ENCODE measurements at regions not wholly inside any gene's neighbourhood (a gene's known extent, or its start where the extent isn't known, plus 50 kb on each side); places are given as distances from the start of the nearest gene placed in this dataset.
A peak's percentile ranks its signal among the peaks of the same experiment; 100 is the strongest.

DNA sequence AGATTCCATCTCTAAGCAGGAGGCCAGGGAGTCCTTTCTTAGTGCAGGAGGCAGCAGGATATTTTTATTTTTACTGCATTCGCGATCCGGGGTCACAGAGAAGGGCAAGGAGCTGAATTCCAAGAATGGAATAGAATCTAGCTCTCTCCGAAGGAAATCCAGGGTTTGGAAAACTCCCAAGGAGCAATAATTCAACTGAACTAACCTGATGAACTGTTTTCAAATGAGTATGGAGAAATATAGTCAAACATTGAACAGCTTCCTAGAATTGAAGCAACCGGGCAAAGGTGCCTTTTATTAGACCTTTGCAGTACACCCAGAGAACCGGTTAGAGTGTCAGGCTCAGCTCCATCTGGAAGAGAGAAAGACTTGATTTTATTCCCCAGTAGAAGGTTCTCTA, 120.7 kb upstream of the MAF start:
- Histone ChIP-seq H3K4me3 (ENCODE audit: low read length) (no peak overlapping the region), H3K4me1 (ENCODE audit: insufficient read depth, low read length) (no peaks in the 10 kb centered on the region), H3K27ac (ENCODE audit: low read depth, low read length) (no peak overlapping the region), H3K9me3 (ENCODE audit: low read length) (no peaks in the 10 kb centered on the region), H3K36me3 (ENCODE audit: insufficient read depth, low read length) (no peaks in the 10 kb centered on the region), H3K27me3 (ENCODE audit: insufficient read depth, low read length, poor library complexity, severe bottlenecking) (no peaks in the 10 kb centered on the region)
- ChIA-PET POLR2A (no interaction called here), CTCF (no interaction called here)
- Mint-ChIP-seq H3K9me3 (peaks cover 0 to 3% (median 0%) of the 10 kb centered on the region in 5 donors), H3K27ac (no peak overlapping the region), H3K27me3 (peaks cover 19 to 26% of the 10 kb centered on the region in 2 donors), H3K36me3 (peaks cover 0 to 5% (median 0%) of the 10 kb centered on the region in 3 donors), H3K4me3 (no peak overlapping the region), H3K4me1 (no peaks in the 10 kb centered on the region)
- no peak for DNase-seq

GRCh38 chr16:79717333-79718137, 117.0 kb upstream of the MAF start:
- no peak for DNase-seq
- peaks cover 20 to 41% of the 10 kb centered on the region in 2 donors for H3K27me3 Mint-ChIP-seq
- Histone ChIP-seq H3K4me1 (ENCODE audit: insufficient read depth, low read length) (no peaks in the 10 kb centered on the region), H3K4me3 (ENCODE audit: low read length) (no peak overlapping the region), H3K36me3 (ENCODE audit: insufficient read depth, low read length) (no peaks in the 10 kb centered on the region), H3K27me3 (ENCODE audit: insufficient read depth, low read length, poor library complexity, severe bottlenecking) (no peaks in the 10 kb centered on the region), H3K27ac (ENCODE audit: low read depth, low read length) (no peak overlapping the region), H3K9me3 (ENCODE audit: low read length) (no peaks in the 10 kb centered on the region)
- no peak overlapping the region for H3K27ac Mint-ChIP-seq
- no peak overlapping the region for H3K4me3 Mint-ChIP-seq
- peaks cover 0 to 5% (median 0%) of the 10 kb centered on the region in 3 donors for H3K36me3 Mint-ChIP-seq
- ChIA-PET POLR2A (no interaction called here), CTCF (no interaction called here)
- H3K4me1 Mint-ChIP-seq = no peaks in the 10 kb centered on the region
- peaks cover 0 to 3% (median 0%) of the 10 kb centered on the region in 5 donors for H3K9me3 Mint-ChIP-seq

DNA sequence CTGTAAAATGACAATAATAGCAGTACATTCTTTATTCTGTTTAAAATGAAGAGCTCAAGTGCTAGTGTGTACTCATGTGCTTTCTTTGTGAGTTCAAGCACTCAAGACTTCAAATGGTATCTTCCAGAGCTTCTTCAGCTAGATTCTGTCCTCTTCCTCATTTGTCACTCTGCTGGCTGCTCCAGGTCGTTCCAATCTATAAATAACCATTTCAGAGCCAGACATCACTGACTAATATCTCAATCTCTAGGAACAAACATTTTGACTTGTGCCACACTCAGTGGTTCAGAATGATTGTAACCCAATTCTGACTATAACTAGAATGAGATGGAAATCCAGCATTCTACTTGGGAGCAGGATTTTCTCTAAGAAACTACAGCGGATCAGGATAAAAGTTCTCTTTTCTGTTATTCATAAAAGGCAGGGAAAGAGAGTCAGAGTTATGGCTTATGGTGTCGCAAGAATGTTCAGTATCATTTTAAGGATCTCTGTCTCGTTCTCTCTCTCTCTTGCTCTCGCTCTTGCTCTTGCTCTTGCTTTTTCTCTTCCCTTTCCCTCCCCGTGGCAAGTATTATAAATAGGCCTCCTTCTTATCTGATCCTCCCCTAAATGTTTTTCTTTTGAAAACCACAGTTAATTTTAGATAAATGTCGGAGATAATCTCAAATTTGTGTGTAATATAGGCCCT, 116.3 kb upstream of the MAF start:
- H3K27me3 ChIP-seq (ENCODE audit: insufficient read depth, low read length, poor library complexity, severe bottlenecking) = no peaks in the 10 kb centered on the region
- Mint-ChIP-seq H3K27me3 (peaks cover 22 to 45% of the 10 kb centered on the region in 2 donors), H3K4me3 (no peak overlapping the region), H3K27ac (peak overlapping the region in 1 of 8 donors; percentile 6), H3K9me3 (no peaks in the 10 kb centered on the region), H3K4me1 (no peaks in the 10 kb centered on the region), H3K36me3 (peaks cover 0 to 5% (median 0%) of the 10 kb centered on the region in 3 donors)
- no peaks in the 10 kb centered on the region for H3K36me3 ChIP-seq (ENCODE audit: insufficient read depth, low read length)
- no peaks in the 10 kb centered on the region for H3K9me3 ChIP-seq (ENCODE audit: low read length)
- ChIA-PET CTCF (no interaction called here), POLR2A (no interaction called here)
- no peak overlapping the region for H3K27ac ChIP-seq (ENCODE audit: low read depth, low read length)
- no peak overlapping the region for H3K4me3 ChIP-seq (ENCODE audit: low read length)
- no peaks in the 10 kb centered on the region for H3K4me1 ChIP-seq (ENCODE audit: insufficient read depth, low read length)
- no peak for DNase-seq

GRCh38 chr16:79715061-79715460, 114.5 kb upstream of the MAF start:
- ChIA-PET CTCF (no interaction called here), POLR2A (no interaction called here)
- H3K27me3 Mint-ChIP-seq = peaks cover 19 to 43% of the 10 kb centered on the region in 2 donors

DNA sequence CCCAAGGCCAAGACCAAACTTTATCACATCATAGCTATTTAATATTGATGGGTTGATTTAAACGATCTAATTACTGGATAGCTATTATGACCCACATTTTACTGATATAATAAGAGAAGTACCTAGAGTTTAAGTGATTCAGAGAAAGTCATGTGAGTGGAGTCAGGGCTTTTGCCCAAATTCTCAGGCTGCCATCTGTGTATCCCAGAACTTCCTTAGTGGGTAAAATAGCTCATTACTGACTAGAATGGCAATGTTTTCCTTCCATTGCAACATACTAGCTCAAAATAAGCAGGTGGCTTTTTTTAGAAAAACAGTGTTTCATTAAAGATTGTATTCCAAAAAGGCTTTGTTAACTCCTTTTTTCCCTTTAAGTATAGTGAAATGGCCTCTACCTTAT, 113.9 kb upstream of the MAF start:
- Mint-ChIP-seq H3K4me1 (no peaks in the 10 kb centered on the region), H3K36me3 (peaks cover 0 to 5% (median 0%) of the 10 kb centered on the region in 3 donors), H3K27me3 (peaks cover 17 to 43% of the 10 kb centered on the region in 2 donors), H3K4me3 (no peak overlapping the region), H3K27ac (no peak overlapping the region), H3K9me3 (no peaks in the 10 kb centered on the region)
- no peaks in the 10 kb centered on the region for H3K36me3 ChIP-seq (ENCODE audit: insufficient read depth, low read length)
- no peak overlapping the region for H3K27ac ChIP-seq (ENCODE audit: low read depth, low read length)
- no peaks in the 10 kb centered on the region for H3K27me3 ChIP-seq (ENCODE audit: insufficient read depth, low read length, poor library complexity, severe bottlenecking)
- CTCF ChIA-PET = no interaction called here
- no peaks in the 10 kb centered on the region for H3K9me3 ChIP-seq (ENCODE audit: low read length)
- no peak overlapping the region for H3K4me3 ChIP-seq (ENCODE audit: low read length)
- POLR2A ChIA-PET = no interaction called here
- H3K4me1 ChIP-seq (ENCODE audit: insufficient read depth, low read length) = no peaks in the 10 kb centered on the region
- DNase-seq = no peak

More at GRCh38 chr16:79715061-79715460, 114.5 kb upstream of the MAF start:
- Mint-ChIP-seq H3K4me3 (no peak overlapping the region), H3K9me3 (no peaks in the 10 kb centered on the region), H3K27ac (no peak overlapping the region), H3K36me3 (peaks cover 0 to 5% (median 0%) of the 10 kb centered on the region in 3 donors), H3K4me1 (no peaks in the 10 kb centered on the region)
- Histone ChIP-seq H3K27me3 (ENCODE audit: insufficient read depth, low read length, poor library complexity, severe bottlenecking) (no peaks in the 10 kb centered on the region), H3K4me3 (ENCODE audit: low read length) (no peak overlapping the region), H3K9me3 (ENCODE audit: low read length) (no peaks in the 10 kb centered on the region), H3K36me3 (ENCODE audit: insufficient read depth, low read length) (no peaks in the 10 kb centered on the region), H3K4me1 (ENCODE audit: insufficient read depth, low read length) (no peaks in the 10 kb centered on the region), H3K27ac (ENCODE audit: low read depth, low read length) (no peak overlapping the region)
- no peak for DNase-seq

DNA sequence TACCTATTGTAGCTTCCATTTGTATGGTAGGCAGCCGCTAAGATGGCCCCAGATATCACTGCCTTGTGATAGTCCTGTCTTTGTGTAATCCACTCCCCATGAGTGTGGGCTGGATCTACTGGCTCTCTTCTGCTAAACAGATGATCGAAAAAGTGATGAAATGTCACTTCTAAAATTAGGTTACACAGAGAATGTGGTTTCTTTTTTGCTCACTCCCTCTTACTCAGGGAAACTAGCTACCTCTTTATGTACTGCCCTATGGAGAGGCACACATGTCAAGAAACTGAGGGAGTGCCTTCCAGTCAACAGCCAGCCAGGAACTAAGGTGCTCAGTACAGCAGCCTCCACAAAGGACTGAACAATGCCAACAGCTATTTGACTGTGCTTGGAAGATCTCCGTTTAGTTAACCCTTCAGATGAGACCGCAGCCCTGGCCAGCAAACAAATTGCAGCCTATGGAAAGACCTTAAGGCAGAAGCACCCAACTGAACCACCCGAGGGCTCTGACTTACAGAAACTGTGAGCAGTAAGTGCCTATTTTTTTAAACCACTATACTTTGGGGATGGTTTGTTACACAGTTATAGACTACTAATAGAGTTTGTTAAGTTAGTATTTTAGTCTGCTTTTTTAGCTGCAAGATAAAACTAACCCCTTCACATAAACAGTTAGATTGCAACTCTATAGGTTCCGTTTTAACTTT, 113.2 kb upstream of the MAF start:
- Mint-ChIP-seq H3K27me3 (peaks cover 13 to 39% of the 10 kb centered on the region in 2 donors), H3K4me1 (no peaks in the 10 kb centered on the region), H3K9me3 (no peaks in the 10 kb centered on the region), H3K4me3 (peak overlapping the region in 1 of 7 donors; percentile 10), H3K36me3 (peaks cover 0 to 5% (median 0%) of the 10 kb centered on the region in 3 donors), H3K27ac (no peak overlapping the region)
- ChIA-PET CTCF (interaction anchor here (0.6 kb wide), 1 partner anchor 12 kb away, joined by 3 read pairs; no protein-coding TSS in a partner anchor), POLR2A (no interaction called here)
- H3K4me1 ChIP-seq (ENCODE audit: insufficient read depth, low read length) = no peaks in the 10 kb centered on the region
- H3K27ac ChIP-seq (ENCODE audit: low read depth, low read length) = no peak overlapping the region
- H3K27me3 ChIP-seq (ENCODE audit: insufficient read depth, low read length, poor library complexity, severe bottlenecking) = no peaks in the 10 kb centered on the region
- no peaks in the 10 kb centered on the region for H3K9me3 ChIP-seq (ENCODE audit: low read length)
- no peaks in the 10 kb centered on the region for H3K36me3 ChIP-seq (ENCODE audit: insufficient read depth, low read length)
- no peak overlapping the region for H3K4me3 ChIP-seq (ENCODE audit: low read length)
- DNase-seq = no peak

- no peak overlapping the region for H3K27ac ChIP-seq (ENCODE audit: low read depth, low read length)
- no peak overlapping the region for H3K4me3 ChIP-seq (ENCODE audit: low read length)
- H3K4me1 ChIP-seq (ENCODE audit: insufficient read depth, low read length) = no peaks in the 10 kb centered on the region
- Mint-ChIP-seq H3K36me3 (peaks cover 0 to 5% (median 0%) of the 10 kb centered on the region in 3 donors), H3K4me3 (no peak overlapping the region), H3K9me3 (no peaks in the 10 kb centered on the region), H3K4me1 (no peaks in the 10 kb centered on the region), H3K27me3 (peaks cover 9 to 34% of the 10 kb centered on the region in 2 donors), H3K27ac (peak overlapping the region in 1 of 8 donors; percentile 2)
- no peak for DNase-seq
- H3K36me3 ChIP-seq (ENCODE audit: insufficient read depth, low read length) = no peaks in the 10 kb centered on the region
- no peaks in the 10 kb centered on the region for H3K27me3 ChIP-seq (ENCODE audit: insufficient read depth, low read length, poor library complexity, severe bottlenecking)
- CTCF ChIA-PET = no interaction called here
- no peaks in the 10 kb centered on the region for H3K9me3 ChIP-seq (ENCODE audit: low read length)
- POLR2A ChIA-PET = no interaction called here
Observed at GRCh38 chr16:79712276-79712675, 111.7 kb upstream of the MAF start.

DNA sequence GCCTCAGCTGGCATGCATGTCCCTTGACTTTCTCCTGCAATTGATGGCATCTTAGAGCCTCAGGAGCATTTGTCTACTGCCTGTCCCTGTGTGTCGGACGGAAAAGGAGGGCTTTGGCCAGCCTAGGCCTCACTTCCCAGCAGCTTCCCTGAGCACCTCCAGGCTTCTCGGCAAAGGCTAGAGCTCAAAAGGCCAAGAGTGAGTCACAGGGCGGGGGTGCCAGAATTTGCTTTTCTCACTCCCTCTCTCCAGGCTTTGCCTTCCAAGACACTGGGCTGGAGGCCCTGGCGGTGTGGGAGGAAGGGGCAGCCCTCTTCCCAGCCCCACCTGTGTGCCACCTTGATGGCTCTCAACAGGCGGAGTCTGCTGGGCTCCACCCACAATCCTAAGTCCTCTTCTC, 107.3 kb upstream of the MAF start:
- Mint-ChIP-seq H3K36me3 (no peaks in the 10 kb centered on the region), H3K4me1 (no peaks in the 10 kb centered on the region), H3K27me3 (peaks cover 3 to 14% of the 10 kb centered on the region in 2 donors), H3K4me3 (no peak overlapping the region), H3K9me3 (no peaks in the 10 kb centered on the region), H3K27ac (no peak overlapping the region)
- Histone ChIP-seq H3K4me3 (ENCODE audit: low read length) (no peak overlapping the region), H3K36me3 (ENCODE audit: insufficient read depth, low read length) (no peaks in the 10 kb centered on the region), H3K9me3 (ENCODE audit: low read length) (no peaks in the 10 kb centered on the region), H3K27me3 (ENCODE audit: insufficient read depth, low read length, poor library complexity, severe bottlenecking) (no peaks in the 10 kb centered on the region), H3K4me1 (ENCODE audit: insufficient read depth, low read length) (no peaks in the 10 kb centered on the region), H3K27ac (ENCODE audit: low read depth, low read length) (no peak overlapping the region)
- ChIA-PET POLR2A (no interaction called here), CTCF (no interaction called here)
- no peak for DNase-seq

Measured in CD8-positive, alpha-beta memory T cell (primary cell).